Gastrocnemius medialis (tissue), 4 donors: ENCODE measurements at regions not wholly inside any gene's neighbourhood (a gene's known extent, or its start where the extent isn't known, plus 50 kb on each side); places are given as distances from the start of the nearest gene placed in this dataset.

Source experiments
- CTCF ChIP-seq, 5 experiments: fragments of 450-650 bp in 3 of 5; fragments of 200-600 bp in 2 of 5; sonication (generic) in 2 of 5; IDR thresholded peaks in 4 of 5; conservative IDR thresholded peaks in 1 of 5; 1 replicate in 4 of 5; 2 replicates in 1 of 5; pipeline ENCODE4 v1.5.1; 2016 to 2019; ENCODE audit warnings: antibody characterized with exemption in 5 of 5, mild to moderate bottlenecking in 3 of 5, moderate library complexity in 3 of 5
- POLR2A ChIP-seq, 2 donors: fragments of 450-650 bp; IDR thresholded peaks; one replicate each; pipeline ENCODE4 v1.6.1; 2017; ENCODE audit warnings: antibody characterized with exemption in 2 of 2, mild to moderate bottlenecking in 2 of 2, moderate library complexity in 2 of 2

GRCh38 chr22:47369020-47369419, 606.6 kb downstream of the TBC1D22A start:
- TF ChIP-seq POLR2A (IDR thresholded peaks at IDR 0.05) (no peak), CTCF (IDR thresholded peaks at IDR 0.05 in 4 of 5, conservative IDR thresholded peaks at IDR 0.05 in 1 of 5) (no peak)
